Activated naive CD4-positive, alpha-beta T cell treated with anti-CD3 and anti-CD28 coated beads for 36 hours (primary cell): ENCODE measurements at regions not wholly inside any gene's neighbourhood (a gene's known extent, or its start where the extent isn't known, plus 50 kb on each side); places are given as distances from the start of the nearest gene placed in this dataset.

Source experiments
- CTCF ChIA-PET: fragments of 350-600 bp; sonication (Branson Sonifier 250); formaldehyde crosslinking; loops from one replicate; lab custom pipeline; 2021; ENCODE audit warnings: antibody characterized with exemption; lab: Charles Lee
- DNase-seq: peaks from one replicate; pipeline ENCODE4 v3.0.0-alpha.2; 2020
- H3K27ac Mint-ChIP-seq: one replicate; pipeline ENCODE4 v1.8.0; 2021; ENCODE audit warnings: mild to moderate bottlenecking, mixed read lengths
- H3K27me3 Mint-ChIP-seq: one replicate; pipeline ENCODE4 v1.8.0; 2021; ENCODE audit warnings: low read depth, mixed read lengths
- H3K36me3 Mint-ChIP-seq: one replicate; pipeline ENCODE4 v1.8.0; 2021; ENCODE audit warnings: low read depth, mixed read lengths
- H3K4me1 Mint-ChIP-seq: one replicate; pipeline ENCODE4 v1.8.0; 2021; ENCODE audit warnings: low read depth, mixed read lengths
- H3K4me3 Mint-ChIP-seq: one replicate; pipeline ENCODE4 v1.8.0; 2021; ENCODE audit warnings: mild to moderate bottlenecking, moderate library complexity, mixed read lengths
- H3K9me3 Mint-ChIP-seq: one replicate; pipeline ENCODE4 v1.8.0; 2021; ENCODE audit warnings: mixed read lengths
- intact Hi-C: fragments of 100-400 bp; cut with micrococcal nuclease; formaldehyde crosslinking; loops from one replicate; pipeline ENCODE4 v1.15.1; 2023

- H3K27ac Mint-ChIP-seq, result no peak overlapping the region
- intact Hi-C loops, result no loop called here
- H3K27me3 Mint-ChIP-seq, result no peaks in the 10 kb centered on the region
- no peaks in the 10 kb centered on the region for H3K4me1 Mint-ChIP-seq
- DNase-seq, result no peak
- no peak overlapping the region for H3K4me3 Mint-ChIP-seq
- no peaks in the 10 kb centered on the region for H3K36me3 Mint-ChIP-seq
- CTCF ChIA-PET, result no interaction called here
- H3K9me3 Mint-ChIP-seq, result peaks cover 2% of the 10 kb centered on the region
Measured at GRCh38 chr18:78108554-78108953, 858.9 kb downstream of the GALR1 start.

DNA sequence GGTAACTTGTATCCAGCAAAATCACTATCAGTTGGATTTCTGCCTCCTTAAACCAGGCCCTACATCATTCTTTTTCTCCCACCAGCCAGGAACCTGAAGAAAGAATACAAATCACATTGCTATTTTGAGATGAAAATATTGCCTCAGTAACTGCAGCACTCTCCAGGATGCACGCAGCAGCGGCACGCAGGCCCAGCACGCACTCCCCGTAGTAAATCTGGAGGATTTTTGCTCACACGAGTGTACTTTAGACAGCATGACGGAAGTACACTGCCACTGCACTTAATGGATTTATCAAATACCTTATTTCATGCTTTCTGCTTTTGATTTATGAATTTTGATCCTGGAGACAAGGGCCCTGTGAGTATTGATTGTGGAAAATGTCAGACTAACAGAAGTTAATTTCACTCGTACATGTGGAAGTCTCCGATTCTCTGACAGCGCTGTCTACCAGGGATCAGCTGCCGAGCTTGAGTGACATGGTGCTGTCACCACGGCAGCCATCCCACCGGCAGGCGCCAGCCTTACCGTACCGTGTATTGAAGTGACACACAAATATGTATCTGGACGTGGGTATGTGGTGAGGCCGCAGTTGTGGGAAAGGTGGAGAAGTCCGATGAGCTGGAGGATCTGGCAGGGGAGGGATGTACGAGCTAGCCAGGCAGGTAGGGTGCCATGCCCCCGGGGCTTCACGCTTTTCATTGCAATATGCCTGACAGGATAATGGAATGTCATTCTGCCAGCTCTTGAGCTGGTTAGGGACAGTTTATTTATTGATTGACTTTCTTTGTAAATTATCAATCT is 863.7 kb downstream of the GALR1 start:
- intact Hi-C loops, result no loop called here
- DNase-seq, result no peak
- CTCF ChIA-PET, result interaction anchor here (0.9 kb wide), 1 partner anchor 36 kb away, joined by 3 read pairs; no protein-coding TSS in a partner anchor
- no peaks in the 10 kb centered on the region for H3K9me3 Mint-ChIP-seq
- no peak overlapping the region for H3K27ac Mint-ChIP-seq
- no peaks in the 10 kb centered on the region for H3K36me3 Mint-ChIP-seq
- H3K4me1 Mint-ChIP-seq, result no peaks in the 10 kb centered on the region
- no peak overlapping the region for H3K4me3 Mint-ChIP-seq
- H3K27me3 Mint-ChIP-seq, result no peaks in the 10 kb centered on the region

DNA sequence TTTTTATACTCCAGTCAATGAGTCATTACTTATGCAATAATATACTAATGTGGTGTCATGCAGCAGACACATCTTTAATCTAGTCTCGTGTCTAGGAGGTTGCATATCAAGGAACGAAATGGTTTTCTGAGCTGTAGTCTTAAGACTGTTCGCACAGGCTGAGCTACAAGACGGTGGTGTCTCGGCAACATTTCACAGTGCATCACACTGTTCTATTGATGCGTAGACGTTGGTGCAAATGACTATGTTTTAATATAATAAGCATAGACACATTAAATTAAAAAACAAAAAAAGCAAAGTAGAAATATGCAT is 864.2 kb downstream of the GALR1 start:
- H3K36me3 Mint-ChIP-seq, result no peaks in the 10 kb centered on the region
- H3K4me1 Mint-ChIP-seq, result no peaks in the 10 kb centered on the region
- H3K4me3 Mint-ChIP-seq, result no peak overlapping the region
- H3K27ac Mint-ChIP-seq, result no peak overlapping the region
- no peak for DNase-seq
- CTCF ChIA-PET, result interaction anchor here (0.9 kb wide), 1 partner anchor 35 kb away, joined by 3 read pairs; no protein-coding TSS in a partner anchor
- H3K9me3 Mint-ChIP-seq, result no peaks in the 10 kb centered on the region
- H3K27me3 Mint-ChIP-seq, result no peaks in the 10 kb centered on the region
- intact Hi-C loops, result no loop called here

DNA sequence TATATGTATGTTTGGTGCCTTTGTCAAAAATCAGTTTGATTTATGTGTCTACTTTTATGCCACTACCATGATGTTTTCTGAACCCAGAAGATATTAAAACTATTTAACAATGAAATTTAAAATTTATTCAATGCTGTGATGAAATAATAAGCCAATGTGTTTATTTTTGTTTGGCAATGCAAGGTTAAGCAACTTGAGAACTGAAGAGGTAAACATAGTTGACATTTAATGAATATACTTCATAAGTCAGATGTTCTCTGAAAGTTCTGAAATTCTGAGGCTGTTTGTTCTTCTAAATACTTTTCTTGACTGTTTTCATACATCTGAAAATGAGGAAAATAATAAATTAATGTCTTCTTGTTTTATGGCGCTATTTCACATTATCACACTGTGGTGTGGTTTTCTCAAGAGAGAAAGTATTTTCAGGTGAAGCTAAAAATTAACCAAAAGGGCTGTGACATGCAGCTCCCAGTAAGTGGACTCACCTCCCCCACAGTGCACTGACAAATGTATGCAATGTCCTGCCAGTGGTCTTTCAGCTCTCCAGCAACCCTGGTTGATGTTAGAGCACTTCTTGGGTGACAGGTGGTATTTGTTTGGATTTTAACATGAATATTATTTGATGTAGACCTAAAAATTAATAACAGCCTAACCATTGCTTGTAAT is 863.6 kb upstream of the SALL3 start:
- CTCF ChIA-PET, result no interaction called here
- Mint-ChIP-seq H3K4me1 (no peaks in the 10 kb centered on the region), H3K27me3 (no peaks in the 10 kb centered on the region), H3K4me3 (no peak overlapping the region), H3K36me3 (no peaks in the 10 kb centered on the region), H3K27ac (no peak overlapping the region), H3K9me3 (peaks cover 9% of the 10 kb centered on the region)
- intact Hi-C loops, result no loop called here
- DNase-seq, result no peak

DNA sequence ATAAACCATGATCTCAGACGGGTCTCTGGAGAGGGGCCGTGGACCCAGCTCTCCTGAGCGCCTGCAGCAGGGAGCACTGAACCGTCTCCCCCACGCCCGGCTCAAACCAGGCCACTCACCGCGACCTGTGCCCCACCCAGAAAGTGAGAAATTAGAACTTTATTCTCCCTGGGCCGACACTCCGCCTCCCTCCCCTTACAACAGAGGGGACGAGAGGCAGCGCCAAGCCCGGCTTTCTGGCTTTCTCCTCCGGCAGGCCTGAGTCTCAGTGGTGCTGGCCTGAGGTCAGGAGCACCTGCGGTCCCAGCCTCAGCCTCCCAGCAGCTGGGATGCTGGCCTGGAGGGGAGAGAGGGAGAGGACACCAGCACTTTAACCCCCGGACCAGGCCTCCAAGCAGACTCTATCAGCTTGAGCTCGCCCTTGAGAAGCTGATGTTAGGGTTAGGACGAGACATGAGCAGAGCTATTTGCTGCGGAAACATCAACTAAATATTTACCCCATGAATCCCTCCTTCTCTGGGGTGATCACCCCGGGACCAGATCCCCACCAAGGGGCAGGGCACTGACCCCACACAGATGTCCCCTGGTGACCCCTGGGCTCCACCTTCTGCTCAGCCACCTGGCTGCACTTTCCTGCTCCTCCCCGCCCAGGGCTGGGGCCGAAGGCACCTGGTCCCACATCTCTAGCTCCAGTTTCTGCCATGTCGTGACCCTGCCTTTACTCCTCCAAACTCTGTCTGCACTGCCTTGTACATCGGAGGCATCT is 856.3 kb upstream of the SALL3 start:
- Mint-ChIP-seq H3K9me3 (peaks cover 26% of the 10 kb centered on the region), H3K4me1 (no peaks in the 10 kb centered on the region), H3K4me3 (no peak overlapping the region), H3K36me3 (no peaks in the 10 kb centered on the region), H3K27me3 (peaks cover 2% of the 10 kb centered on the region), H3K27ac (no peak overlapping the region)
- CTCF ChIA-PET, result no interaction called here
- intact Hi-C loops, result no loop called here
- no peak for DNase-seq

- H3K27me3 Mint-ChIP-seq, result peaks cover 3% of the 10 kb centered on the region
- CTCF ChIA-PET, result no interaction called here
- intact Hi-C loops, result no loop called here
- no peak overlapping the region for H3K27ac Mint-ChIP-seq
- no peak for DNase-seq
- H3K36me3 Mint-ChIP-seq, result no peaks in the 10 kb centered on the region
- no peaks in the 10 kb centered on the region for H3K4me1 Mint-ChIP-seq
- H3K9me3 Mint-ChIP-seq, result peaks cover 25% of the 10 kb centered on the region
- no peak overlapping the region for H3K4me3 Mint-ChIP-seq
Measured at GRCh38 chr18:78123926-78124797, 855.5 kb upstream of the SALL3 start.

DNA sequence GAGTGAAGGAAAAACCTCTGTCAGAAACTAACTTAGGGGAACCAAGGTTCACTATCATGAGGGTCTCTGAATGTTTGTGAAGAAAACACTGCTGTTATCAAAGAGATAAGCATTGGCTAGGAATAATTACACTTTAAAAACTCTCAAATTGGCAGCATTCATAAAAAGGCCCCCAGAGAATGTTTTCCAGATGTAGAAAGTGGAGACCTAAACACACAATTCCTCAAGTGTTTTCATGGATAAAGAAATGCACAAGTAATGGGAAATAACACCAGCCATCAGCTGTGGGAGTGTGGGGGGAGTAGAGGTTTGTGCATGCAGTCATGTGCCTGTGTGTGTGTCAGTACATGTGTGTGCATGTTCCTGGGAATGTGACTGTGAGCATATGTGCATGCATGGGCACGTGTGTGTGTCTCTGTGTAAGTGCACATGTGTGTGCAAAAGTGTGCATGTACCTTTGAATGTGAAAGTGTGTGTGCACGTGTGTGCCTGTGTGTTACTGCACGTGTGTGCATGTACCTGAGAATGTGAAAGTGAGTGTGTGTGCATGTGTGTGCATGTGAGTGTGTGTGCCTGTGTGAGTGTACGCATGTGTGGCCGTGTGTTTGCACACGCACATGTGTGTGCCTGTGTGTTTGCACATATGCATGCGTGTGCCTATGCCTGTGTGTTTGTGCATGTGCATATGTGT is 854.3 kb upstream of the SALL3 start:
- no peak overlapping the region for H3K27ac Mint-ChIP-seq
- no peaks in the 10 kb centered on the region for H3K36me3 Mint-ChIP-seq
- H3K27me3 Mint-ChIP-seq, result peaks cover 7% of the 10 kb centered on the region
- DNase-seq, result no peak
- no peaks in the 10 kb centered on the region for H3K4me1 Mint-ChIP-seq
- peaks cover 17% of the 10 kb centered on the region for H3K9me3 Mint-ChIP-seq
- intact Hi-C loops, result no loop called here
- CTCF ChIA-PET, result no interaction called here
- no peak overlapping the region for H3K4me3 Mint-ChIP-seq

- H3K4me3 Mint-ChIP-seq, result no peak overlapping the region
- peaks cover 17% of the 10 kb centered on the region for H3K9me3 Mint-ChIP-seq
- H3K27ac Mint-ChIP-seq, result no peak overlapping the region
- intact Hi-C loops, result no loop called here
- CTCF ChIA-PET, result no interaction called here
- no peak for DNase-seq
- no peaks in the 10 kb centered on the region for H3K36me3 Mint-ChIP-seq
- peaks cover 7% of the 10 kb centered on the region for H3K27me3 Mint-ChIP-seq
- no peaks in the 10 kb centered on the region for H3K4me1 Mint-ChIP-seq
Measured at GRCh38 chr18:78126106-78126505, 853.5 kb upstream of the SALL3 start.

DNA sequence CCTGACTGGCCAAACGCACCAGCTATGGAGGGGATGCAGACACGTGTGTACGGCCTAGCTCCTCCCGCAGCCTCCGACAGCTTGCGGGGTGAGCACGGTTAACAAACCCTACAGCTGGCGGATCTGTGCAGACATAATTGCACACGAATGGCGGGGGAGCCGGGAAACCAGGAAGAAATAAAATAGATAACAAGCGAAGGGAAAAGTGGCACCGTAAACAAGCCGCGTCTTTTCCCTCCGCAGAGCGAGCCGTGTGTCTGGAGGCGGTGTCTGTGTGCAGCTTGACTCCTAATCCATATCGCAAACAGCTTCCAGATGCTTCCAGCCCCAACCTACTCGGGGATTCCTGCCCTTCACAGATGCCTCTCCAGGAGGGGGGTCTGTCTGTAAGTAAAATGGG is 853.1 kb upstream of the SALL3 start:
- Mint-ChIP-seq H3K27ac (no peak overlapping the region), H3K27me3 (peaks cover 7% of the 10 kb centered on the region), H3K9me3 (peaks cover 15% of the 10 kb centered on the region), H3K4me1 (no peaks in the 10 kb centered on the region), H3K36me3 (no peaks in the 10 kb centered on the region), H3K4me3 (no peak overlapping the region)
- intact Hi-C loops, result no loop called here
- no peak for DNase-seq
- CTCF ChIA-PET, result no interaction called here

DNA sequence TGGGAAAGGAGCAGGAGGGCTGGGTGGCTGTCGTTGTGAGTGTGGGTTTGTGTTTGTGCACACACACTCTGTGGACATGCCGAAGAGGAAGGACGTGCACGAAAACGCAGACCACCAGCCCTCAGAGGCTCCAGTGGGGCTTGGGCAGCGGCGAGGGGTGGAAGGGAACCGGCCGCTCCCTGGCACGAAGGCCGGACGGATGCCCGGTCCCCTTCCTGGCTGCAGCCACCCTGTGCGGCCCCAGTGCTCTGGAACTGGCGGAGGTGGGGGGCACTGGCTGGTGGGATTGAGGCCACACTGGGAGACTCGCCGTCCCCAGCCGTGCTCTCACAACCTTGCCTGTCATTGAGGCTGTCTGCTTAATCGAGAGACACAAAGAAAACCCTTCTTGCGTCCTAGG is 852.6 kb upstream of the SALL3 start:
- intact Hi-C loops, result no loop called here
- no peak overlapping the region for H3K4me3 Mint-ChIP-seq
- no peaks in the 10 kb centered on the region for H3K4me1 Mint-ChIP-seq
- H3K27me3 Mint-ChIP-seq, result peaks cover 7% of the 10 kb centered on the region
- CTCF ChIA-PET, result no interaction called here
- no peak overlapping the region for H3K27ac Mint-ChIP-seq
- no peak for DNase-seq
- no peaks in the 10 kb centered on the region for H3K36me3 Mint-ChIP-seq
- peaks cover 15% of the 10 kb centered on the region for H3K9me3 Mint-ChIP-seq

GRCh38 chr18:78128004-78128403 is 851.6 kb upstream of the SALL3 start:
- intact Hi-C loops, result no loop called here
- Mint-ChIP-seq H3K4me3 (no peak overlapping the region), H3K27me3 (peaks cover 7% of the 10 kb centered on the region), H3K27ac (no peak overlapping the region), H3K9me3 (peaks cover 15% of the 10 kb centered on the region), H3K4me1 (no peaks in the 10 kb centered on the region), H3K36me3 (no peaks in the 10 kb centered on the region)
- CTCF ChIA-PET, result no interaction called here
- DNase-seq, result no peak
